Muscle of leg (tissue), 3 donors: ENCODE measurements at regions not wholly inside any gene's neighbourhood (a gene's known extent, or its start where the extent isn't known, plus 50 kb on each side); places are given as distances from the start of the nearest gene placed in this dataset.

Source experiments
- DNase-seq: peaks from one replicate; pipeline ENCODE4 v3.0.0; 2013
- H3K27ac ChIP-seq: one replicate; pipeline ENCODE4 v1.5.1; 2013; ENCODE audit warnings: mild to moderate bottlenecking, low read length, control low read depth
- H3K27me3 ChIP-seq: one replicate; pipeline ENCODE4 v1.6.1; 2013; ENCODE audit warnings: low read length; ENCODE audit not compliant: control insufficient read depth, insufficient read depth
- H3K36me3 ChIP-seq: one replicate; pipeline ENCODE4 v1.6.1; 2013; ENCODE audit warnings: low read length; ENCODE audit not compliant: control insufficient read depth, insufficient read depth
- H3K4me1 ChIP-seq: one replicate; pipeline ENCODE4 v1.6.1; 2013; ENCODE audit warnings: low read length; ENCODE audit not compliant: control insufficient read depth, insufficient read depth
- H3K4me3 ChIP-seq: one replicate; pipeline ENCODE4 v1.5.1; 2013; ENCODE audit warnings: low read length, control low read depth
- H3K9me3 ChIP-seq: replicated peaks from 2 replicates; pipeline ENCODE4 v1.6.1; 2013; ENCODE audit warnings: low read depth, low read length; ENCODE audit not compliant: control insufficient read depth
- WGBS: methylation state at CpG from one replicate; pipeline ENCODE4 v1.1.5; 2013; ENCODE audit warnings: missing lambda C conversion rate; ENCODE audit not compliant: insufficient coverage; 5-methylcytosine and 5-hydroxymethylcytosine counted together

DNA sequence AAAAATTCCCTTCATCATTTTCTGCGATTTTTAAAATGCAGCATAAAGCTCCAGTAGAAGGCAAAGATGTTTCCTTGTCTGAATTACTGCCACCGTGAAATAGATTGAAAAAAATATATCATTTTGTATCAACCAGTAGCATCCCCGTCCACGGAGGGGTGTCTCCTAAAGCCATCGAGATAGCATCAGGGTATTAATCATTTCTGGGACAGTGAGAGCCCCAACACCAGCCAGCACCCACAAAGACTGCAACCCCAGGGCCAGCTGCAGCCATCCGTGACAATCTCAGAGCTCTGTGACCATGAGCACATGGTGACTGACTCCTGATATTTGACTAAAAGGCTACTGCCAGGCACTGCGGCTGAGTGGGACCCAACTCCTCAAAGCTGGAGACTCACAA, 64.1 kb upstream of the SIX3 start:
- peaks cover 19% of the 10 kb centered on the region for H3K27me3 ChIP-seq
- no peaks in the 10 kb centered on the region for H3K36me3 ChIP-seq
- no peak for DNase-seq
- no peak overlapping the region for H3K27ac ChIP-seq
- no peaks in the 10 kb centered on the region for H3K4me1 ChIP-seq
- H3K4me3 ChIP-seq = no peak overlapping the region
- 86% methylated on average over 4 of the region's 7 CpGs for WGBS
- H3K9me3 ChIP-seq = no peaks in the 10 kb centered on the region

DNA sequence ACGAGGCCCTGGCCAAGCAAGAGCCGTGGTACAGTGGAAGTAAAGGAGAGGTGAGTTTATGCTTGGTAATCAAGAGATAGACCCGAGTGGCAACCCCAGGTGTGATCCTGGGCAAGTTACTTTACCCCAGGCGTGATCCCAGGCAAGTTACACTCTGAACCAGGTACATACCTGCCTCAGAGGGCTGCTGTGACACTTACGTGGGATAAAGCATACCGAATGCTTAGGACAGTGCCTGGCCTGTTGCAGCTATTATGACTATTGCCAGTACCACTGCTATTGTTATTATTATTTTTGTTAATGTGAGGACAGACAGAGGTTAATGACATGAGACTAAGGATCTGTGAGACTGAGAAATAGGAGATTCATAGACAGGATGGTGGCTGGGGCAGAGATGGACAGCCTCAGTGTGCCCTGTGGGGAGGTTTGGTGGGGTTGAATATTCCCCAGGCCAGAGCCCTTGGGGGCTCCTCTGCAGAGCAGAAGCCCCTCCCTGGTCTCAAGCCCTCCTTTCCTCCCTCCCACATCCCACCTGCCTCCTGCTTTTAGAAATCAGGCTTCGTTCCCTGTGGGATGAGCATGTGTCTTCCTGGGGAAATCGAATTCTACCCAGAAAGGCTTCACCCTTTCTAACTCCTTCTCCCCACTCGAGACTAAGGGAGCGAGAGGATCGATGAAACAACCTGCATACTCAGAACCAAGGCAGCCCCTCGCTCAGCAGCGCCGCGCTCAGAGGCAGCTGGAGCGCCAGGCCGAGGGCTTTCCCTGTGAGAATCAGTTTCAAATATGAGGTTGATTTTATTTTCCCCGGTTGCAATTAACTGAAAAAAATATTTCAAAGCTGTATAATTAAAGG, 62.0 kb upstream of the SIX3 start:
- DNase-seq = no peak
- H3K4me3 ChIP-seq = no peak overlapping the region
- no peaks in the 10 kb centered on the region for H3K36me3 ChIP-seq
- no peaks in the 10 kb centered on the region for H3K4me1 ChIP-seq
- peaks cover 22% of the 10 kb centered on the region for H3K27me3 ChIP-seq
- H3K9me3 ChIP-seq = no peaks in the 10 kb centered on the region
- no peak overlapping the region for H3K27ac ChIP-seq
- 88% methylated on average over 3 of the region's 18 CpGs for WGBS

GRCh38 chr2:44880125-44880483, 61.4 kb upstream of the SIX3 start:
- no CpG with 5 or more reads among the region's 8 CpGs for WGBS
- no peak overlapping the region for H3K27ac ChIP-seq
- no peaks in the 10 kb centered on the region for H3K36me3 ChIP-seq
- no peaks in the 10 kb centered on the region for H3K9me3 ChIP-seq
- peaks cover 22% of the 10 kb centered on the region for H3K27me3 ChIP-seq
- no peak overlapping the region for H3K4me3 ChIP-seq
- DNase-seq = no peak
- H3K4me1 ChIP-seq = no peaks in the 10 kb centered on the region

GRCh38 chr2:44881856-44882255, 59.6 kb upstream of the SIX3 start:
- H3K27ac ChIP-seq = no peak overlapping the region
- H3K36me3 ChIP-seq = no peaks in the 10 kb centered on the region
- H3K4me1 ChIP-seq = peaks cover 8% of the 10 kb centered on the region

DNA sequence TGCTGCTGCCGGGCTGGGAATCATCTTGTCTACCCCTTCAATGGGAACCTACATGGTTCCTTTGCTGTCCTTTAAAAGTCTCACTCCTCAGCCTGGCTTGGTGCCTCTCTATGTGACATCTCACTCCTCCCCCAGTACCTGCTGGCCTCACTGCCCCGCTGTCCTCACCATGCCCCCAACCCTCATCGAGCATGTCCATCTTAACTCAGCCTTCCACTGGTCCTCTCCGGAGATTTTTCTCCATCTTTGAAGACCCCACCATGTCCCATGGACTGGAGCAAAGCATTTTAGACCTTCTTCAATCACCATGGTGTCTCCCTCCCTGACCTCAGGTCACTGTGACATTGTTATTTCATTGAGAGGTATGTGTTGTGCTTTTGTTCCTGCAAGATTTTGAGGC, 58.1 kb upstream of the SIX3 start:
- no peaks in the 10 kb centered on the region for H3K9me3 ChIP-seq
- H3K4me3 ChIP-seq = no peak overlapping the region
- H3K36me3 ChIP-seq = no peaks in the 10 kb centered on the region
- H3K4me1 ChIP-seq = peaks cover 11% of the 10 kb centered on the region
- no peak overlapping the region for H3K27ac ChIP-seq
- WGBS = 88% methylated on average over 4 of the region's 4 CpGs
- H3K27me3 ChIP-seq = peaks cover 19% of the 10 kb centered on the region
- no peak for DNase-seq

More at GRCh38 chr2:44881856-44882255, 59.6 kb upstream of the SIX3 start:
- H3K27me3 ChIP-seq = peaks cover 22% of the 10 kb centered on the region
- DNase-seq = no peak
- no peak overlapping the region for H3K4me3 ChIP-seq
- no peaks in the 10 kb centered on the region for H3K9me3 ChIP-seq

- DNase-seq = no peak
- H3K4me1 ChIP-seq = peaks cover 11% of the 10 kb centered on the region
- H3K36me3 ChIP-seq = no peaks in the 10 kb centered on the region
- H3K27me3 ChIP-seq = peaks cover 17% of the 10 kb centered on the region
- no peak overlapping the region for H3K27ac ChIP-seq
- H3K4me3 ChIP-seq = no peak overlapping the region
- 78% methylated on average over 3 of the region's 3 CpGs for WGBS
- H3K9me3 ChIP-seq = no peaks in the 10 kb centered on the region
Observed at GRCh38 chr2:44884231-44884630, 57.3 kb upstream of the SIX3 start.

- WGBS = 56% methylated on average over 1 of the region's 3 CpGs
Observed at GRCh38 chr2:44884677-44885076, 56.8 kb upstream of the SIX3 start.

GRCh38 chr2:44886414-44886813, 55.1 kb upstream of the SIX3 start:
- Histone ChIP-seq H3K9me3 (no peaks in the 10 kb centered on the region), H3K4me3 (no peak overlapping the region), H3K4me1 (peaks cover 11% of the 10 kb centered on the region), H3K27me3 (peaks cover 6% of the 10 kb centered on the region), H3K27ac (no peak overlapping the region), H3K36me3 (no peaks in the 10 kb centered on the region)
- WGBS = 43% methylated on average over 3 of the region's 10 CpGs
- DNase-seq = peak; percentile 69

More at GRCh38 chr2:44884677-44885076, 56.8 kb upstream of the SIX3 start:
- peaks cover 11% of the 10 kb centered on the region for H3K4me1 ChIP-seq
- H3K9me3 ChIP-seq = no peaks in the 10 kb centered on the region
- no peak overlapping the region for H3K4me3 ChIP-seq
- H3K27ac ChIP-seq = no peak overlapping the region
- no peak for DNase-seq
- H3K27me3 ChIP-seq = peaks cover 15% of the 10 kb centered on the region
- no peaks in the 10 kb centered on the region for H3K36me3 ChIP-seq

- H3K36me3 ChIP-seq = no peaks in the 10 kb centered on the region
- no peak for DNase-seq
- H3K9me3 ChIP-seq = peaks cover 5% of the 10 kb centered on the region
- WGBS = 74% methylated on average over 2 of the region's 3 CpGs
- H3K27ac ChIP-seq = no peak overlapping the region
- peaks cover 11% of the 10 kb centered on the region for H3K4me1 ChIP-seq
- H3K27me3 ChIP-seq = peaks cover 6% of the 10 kb centered on the region
- no peak overlapping the region for H3K4me3 ChIP-seq
Observed at GRCh38 chr2:44889096-44889495, 52.4 kb upstream of the SIX3 start.
